HG03039 (cell line): ENCODE measurements at regions not wholly inside any gene's neighbourhood (a gene's known extent, or its start where the extent isn't known, plus 50 kb on each side); places are given as distances from the start of the nearest gene placed in this dataset.
"Not testable (repeated sequence)": the region's sequence is repeated elsewhere in the genome, so short reads cannot be mapped to it uniquely, and the experiment has no call there.

Experiments used
- ATAC-seq: cut with Tn5 transposase; IDR thresholded peaks from one replicate; pipeline ENCODE4 v1.9.1; 2021; ENCODE audit warnings: mild to moderate bottlenecking, moderate library complexity; ENCODE audit not compliant: unreplicated experiment

- ATAC-seq: peak; percentile 62
Measured at GRCh38 chr4:147096667-147097604, 151.3 kb upstream of the TTC29 start.

- ATAC-seq: no peak
Measured at GRCh38 chr4:147101678-147102077, 156.0 kb upstream of the TTC29 start.

GRCh38 chr4:147102596-147102995 is 156.9 kb upstream of the TTC29 start:
- no peak for ATAC-seq

DNA sequence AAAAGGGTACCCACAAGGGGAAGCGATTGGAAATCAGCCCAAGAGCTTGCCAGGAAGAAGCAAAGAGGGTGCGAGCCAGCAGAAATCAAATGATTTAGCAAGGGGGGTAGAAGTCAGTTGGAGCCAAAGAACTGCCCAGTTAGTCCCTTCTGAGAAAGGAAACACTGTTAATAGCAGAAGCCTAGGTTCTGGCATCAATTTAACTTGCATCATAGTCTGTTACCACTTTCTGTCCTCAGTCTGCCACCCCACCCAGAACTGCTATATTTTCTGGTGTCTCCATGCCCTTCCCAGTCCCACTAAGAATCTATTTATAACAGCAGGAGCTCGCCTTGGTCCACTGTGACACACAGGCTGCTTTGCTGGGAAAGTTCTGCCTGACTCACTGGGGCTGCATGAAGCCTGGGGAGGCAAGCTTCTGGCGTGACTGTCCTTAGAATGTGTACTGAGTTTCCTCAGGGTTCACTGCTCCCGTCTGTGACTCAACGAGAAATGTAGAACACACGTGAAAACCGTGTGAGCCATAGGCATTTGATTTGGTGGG is 157.8 kb upstream of the TTC29 start:
- ATAC-seq: no peak

DNA sequence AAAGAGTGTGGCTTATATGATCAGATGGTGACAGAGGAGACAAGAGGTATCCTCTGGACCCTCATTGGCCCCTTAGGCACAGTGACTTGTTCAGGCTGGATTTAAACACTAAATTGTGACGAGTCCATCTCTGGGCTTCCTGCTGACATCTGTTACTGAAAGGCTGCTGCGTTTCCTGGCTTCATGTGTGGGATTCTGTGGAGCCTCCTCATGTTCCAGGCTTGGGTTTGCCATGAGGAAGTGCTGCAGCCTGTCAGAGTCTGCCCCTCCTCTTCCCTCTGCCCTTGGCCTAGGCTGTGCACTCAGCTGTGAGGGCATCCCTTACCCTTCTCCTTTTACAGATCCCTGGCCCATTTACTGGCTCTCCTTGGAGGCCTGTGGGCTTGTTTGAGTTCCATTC is 159.1 kb upstream of the TTC29 start:
- no peak for ATAC-seq

DNA sequence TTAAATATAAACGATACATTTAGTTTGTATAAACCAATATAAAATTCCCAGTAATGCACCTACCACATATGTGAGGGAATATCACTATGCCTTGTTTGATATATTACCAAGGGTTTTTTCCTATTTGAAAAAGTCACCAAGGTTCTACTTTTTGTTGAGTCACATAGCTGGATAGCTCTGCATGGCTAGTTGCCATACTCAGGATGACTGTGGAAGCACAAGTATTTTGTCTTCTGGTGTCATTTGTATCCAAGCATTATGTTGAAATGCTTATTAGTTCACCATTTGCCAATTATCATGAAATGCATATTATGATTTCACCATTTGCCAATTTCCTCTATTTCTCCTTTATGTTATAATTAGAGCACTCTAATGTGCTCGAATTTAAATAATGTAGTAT is 162.7 kb upstream of the TTC29 start:
- no peak for ATAC-seq

DNA sequence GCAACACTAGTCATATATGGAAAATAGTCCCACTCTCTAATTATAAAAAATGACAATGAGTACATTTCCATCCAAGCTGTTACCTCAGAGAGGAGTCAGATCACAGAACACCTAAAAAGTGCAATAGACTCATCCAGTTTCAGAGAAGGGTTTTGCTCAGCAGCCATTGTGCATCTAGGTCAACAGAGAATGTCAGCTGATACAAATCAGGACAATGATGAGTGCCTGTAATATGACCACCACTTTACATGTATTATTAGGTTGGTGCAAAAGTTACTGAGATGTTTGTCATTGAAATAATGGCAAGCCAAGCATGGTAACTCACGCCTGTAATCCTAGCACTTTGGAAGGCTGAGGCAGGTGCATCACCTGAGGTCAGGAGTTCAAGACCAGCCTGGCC is 164.1 kb upstream of the TTC29 start:
- no peak for ATAC-seq

DNA sequence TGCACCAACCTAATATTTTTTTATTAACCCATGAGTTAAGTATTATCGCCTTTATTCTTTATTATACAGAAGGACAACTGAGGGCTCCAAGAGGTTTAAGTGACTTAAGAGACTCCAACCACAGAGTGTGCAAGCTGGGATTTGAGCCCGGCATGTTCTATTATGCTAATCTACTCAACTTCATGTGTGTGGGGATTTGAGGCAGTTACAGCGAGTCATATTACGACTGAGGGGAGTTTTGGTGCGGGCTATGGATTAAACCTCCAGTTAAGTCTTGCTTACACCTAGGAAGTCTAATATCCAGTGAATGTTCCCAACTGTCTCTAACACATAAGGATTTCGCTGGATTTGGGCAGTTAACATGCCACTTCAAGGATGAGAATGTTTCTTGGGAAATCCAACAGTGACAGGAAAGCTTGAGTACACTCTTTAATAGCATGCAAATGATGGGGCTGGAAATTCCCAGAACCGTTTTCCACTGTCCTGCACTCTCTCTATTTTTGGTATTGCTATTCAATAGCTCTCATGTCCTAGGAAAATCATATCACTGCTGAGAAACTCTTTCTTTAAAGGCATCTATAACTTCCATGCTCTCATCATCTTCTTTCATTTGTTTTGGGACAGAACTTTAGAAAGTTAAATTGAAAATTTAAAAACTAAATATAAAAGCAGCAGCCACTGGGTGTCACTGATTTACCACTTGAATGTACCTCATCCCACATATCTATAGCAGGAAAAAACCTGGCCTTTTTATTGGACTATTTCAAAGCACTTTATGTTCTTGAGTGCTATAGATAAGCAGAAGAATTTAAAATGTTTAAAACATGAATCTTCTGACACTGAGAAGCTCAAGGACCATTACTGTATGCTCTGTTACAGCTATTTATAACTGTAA is 165.1 kb upstream of the TTC29 start:
- ATAC-seq: peak; percentile 53

DNA sequence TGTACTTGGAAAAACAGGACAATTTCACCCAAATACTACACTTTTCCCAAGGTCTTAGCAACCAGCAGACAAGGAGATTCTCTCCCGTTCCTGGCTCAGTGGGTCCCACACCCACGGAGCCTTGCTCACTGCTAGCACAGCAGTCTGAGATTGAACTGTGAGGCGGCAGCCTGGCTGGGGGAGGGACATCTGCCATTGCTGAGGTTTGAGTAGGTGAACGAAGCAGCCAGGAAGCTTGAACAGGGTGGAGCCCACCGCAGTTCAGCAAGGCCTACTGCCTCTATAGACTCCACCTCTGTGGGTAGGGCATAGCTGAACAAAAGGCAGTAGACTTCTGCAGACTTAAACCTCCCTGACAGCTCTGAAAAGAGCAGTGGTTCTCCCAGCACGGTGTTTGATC is 166.5 kb upstream of the TTC29 start:
- ATAC-seq: not testable (repeated sequence)

GRCh38 chr4:147117431-147117830 is 171.8 kb upstream of the TTC29 start:
- ATAC-seq: no peak

GRCh38 chr4:147118528-147118927 is 172.9 kb upstream of the TTC29 start:
- ATAC-seq: no peak

- no peak for ATAC-seq
Measured at GRCh38 chr4:147122685-147123084, 177.0 kb upstream of the TTC29 start.

DNA sequence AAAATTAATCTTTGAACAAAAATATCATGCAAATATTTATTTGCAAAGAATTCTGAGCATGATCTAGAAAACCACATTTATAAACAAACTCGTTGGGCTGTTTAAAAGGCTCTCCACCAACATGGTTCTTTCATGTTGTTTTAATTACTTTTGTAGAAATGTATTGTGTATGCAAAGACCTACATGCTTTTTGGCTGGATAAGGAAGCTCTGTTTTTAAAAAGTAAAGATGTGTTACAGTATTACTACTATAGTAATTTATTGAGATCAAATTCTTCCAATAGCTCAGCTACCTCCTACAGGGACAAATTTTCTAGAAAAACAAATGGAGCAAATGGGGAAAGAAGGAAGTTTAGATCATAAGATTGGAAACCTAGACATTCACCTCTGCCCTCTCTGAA is 177.5 kb upstream of the TTC29 start:
- ATAC-seq: no peak

GRCh38 chr4:147128787-147129186 is 183.1 kb upstream of the TTC29 start:
- ATAC-seq: no peak

GRCh38 chr4:147129687-147130086 is 184.0 kb upstream of the TTC29 start:
- ATAC-seq: no peak

GRCh38 chr4:147134536-147135210 is 189.0 kb upstream of the TTC29 start:
- no peak for ATAC-seq

GRCh38 chr4:147136310-147136709 is 190.6 kb upstream of the TTC29 start:
- ATAC-seq: no peak

DNA sequence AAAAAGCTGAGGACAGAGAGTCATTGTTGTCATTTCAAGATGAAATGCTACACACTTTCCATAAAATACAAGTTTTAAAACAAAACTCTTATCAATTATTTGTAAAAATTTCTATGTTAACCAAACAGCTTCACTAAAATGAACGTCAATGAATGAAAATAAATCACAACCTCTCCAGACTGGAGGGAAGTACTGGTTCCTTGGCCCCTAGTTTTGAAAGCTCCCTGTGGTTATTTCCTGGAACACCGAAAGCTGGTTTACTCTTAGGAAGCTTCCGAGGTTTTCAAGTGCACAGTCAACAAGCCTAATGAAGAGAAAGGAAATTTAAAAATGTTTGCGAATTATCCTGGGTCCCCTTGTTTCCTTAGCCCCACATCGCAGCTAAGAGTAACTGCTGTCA is 191.1 kb upstream of the TTC29 start:
- no peak for ATAC-seq

- ATAC-seq: no peak
Measured at GRCh38 chr4:147137280-147137679, 191.6 kb upstream of the TTC29 start.

DNA sequence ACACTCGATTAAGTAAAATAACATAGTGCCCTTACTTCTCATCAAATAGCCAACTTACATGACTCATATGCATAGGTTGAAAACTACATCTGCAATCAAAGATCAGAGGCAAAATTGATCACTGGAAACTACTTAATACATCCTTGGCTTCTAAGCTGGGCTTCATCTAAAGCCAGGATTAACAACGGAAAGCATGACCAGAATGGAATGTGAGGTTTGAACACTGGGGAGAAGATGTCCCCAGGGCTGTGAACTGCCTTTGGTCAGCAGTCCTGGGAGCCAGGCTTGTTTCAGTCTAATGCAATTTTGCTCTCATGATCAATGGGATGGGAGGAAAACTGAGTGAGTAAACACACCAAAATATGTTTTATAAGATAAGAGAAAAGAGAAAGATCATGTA is 192.5 kb upstream of the TTC29 start:
- no peak for ATAC-seq
